Left renal cortex interstitium (tissue), 4 donors: ENCODE measurements at regions not wholly inside any gene's neighbourhood (a gene's known extent, or its start where the extent isn't known, plus 50 kb on each side); places are given as distances from the start of the nearest gene placed in this dataset.
A peak's percentile ranks its signal among the peaks of the same experiment; 100 is the strongest.
"Not testable (repeated sequence)": the region's sequence is repeated elsewhere in the genome, so short reads cannot be mapped to it uniquely, and the experiment has no call there.

ENCODE experiments used
- DNase-seq, 4 donors: peaks; one replicate each; pipeline ENCODE4 v3.0.0-alpha.2; 2013; ENCODE audit warnings: low read depth in 4 of 4, low spot score in 2 of 4, missing footprints in 1 of 4

DNA sequence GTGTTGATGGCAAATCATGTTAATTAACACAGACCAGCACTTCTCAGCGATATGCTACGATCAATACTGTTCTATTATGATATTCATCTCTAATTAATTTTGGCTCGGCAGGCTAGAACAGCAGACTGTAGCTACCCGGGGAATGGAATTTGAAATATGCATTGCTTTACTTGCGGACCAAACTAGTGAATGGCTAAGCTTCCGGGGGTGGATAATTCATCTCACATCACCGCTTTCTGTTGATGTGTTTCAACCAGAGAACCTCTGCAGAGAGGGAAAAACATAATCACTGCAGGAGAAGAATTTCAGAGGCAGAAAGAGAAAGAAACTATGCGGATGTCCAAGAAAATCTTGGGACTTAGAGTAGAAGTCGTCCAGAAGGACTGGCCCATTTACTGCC is 490.9 kb downstream of the STK39 start:
- peak in 1 of 4 donors; percentile 19 for DNase-seq

DNA sequence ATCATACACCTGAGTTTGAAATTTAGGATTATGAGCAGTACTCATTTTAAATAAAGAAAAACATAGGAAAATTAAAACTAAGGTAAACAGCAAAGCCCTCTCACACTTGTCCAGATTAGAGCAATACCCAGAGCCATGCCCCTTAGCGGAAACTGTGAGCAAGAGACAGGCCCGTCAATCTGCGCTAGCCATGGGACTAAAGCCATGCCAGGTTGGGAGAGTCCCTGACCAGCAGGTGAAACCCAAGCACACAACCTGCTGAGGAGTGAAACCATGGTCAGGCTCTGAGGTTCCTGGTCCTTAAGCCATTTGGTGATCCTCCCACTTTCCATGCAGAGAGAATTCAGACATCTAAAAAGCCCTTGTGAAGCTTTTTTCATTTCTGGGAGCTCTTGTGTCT is 494.3 kb downstream of the STK39 start:
- no peak for DNase-seq

DNA sequence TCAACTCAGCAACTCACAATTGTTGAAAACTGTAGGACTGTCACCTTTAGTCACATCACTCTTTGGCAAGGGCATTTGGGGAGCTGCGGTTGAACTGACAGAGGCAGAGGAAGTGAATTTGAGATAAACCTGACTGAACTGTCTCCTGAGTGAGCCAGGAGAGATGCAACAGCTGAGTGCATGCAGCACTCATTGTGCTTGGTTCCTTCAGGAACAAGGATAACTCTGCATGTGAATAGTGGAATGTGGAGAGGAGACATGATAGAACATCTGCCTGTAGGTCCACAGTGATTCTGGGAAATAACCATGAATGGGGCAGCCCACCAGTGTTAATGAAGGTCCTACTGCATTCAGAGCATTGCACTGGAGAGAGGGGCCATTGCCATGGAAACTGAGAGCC is 494.7 kb downstream of the STK39 start:
- no peak for DNase-seq

DNA sequence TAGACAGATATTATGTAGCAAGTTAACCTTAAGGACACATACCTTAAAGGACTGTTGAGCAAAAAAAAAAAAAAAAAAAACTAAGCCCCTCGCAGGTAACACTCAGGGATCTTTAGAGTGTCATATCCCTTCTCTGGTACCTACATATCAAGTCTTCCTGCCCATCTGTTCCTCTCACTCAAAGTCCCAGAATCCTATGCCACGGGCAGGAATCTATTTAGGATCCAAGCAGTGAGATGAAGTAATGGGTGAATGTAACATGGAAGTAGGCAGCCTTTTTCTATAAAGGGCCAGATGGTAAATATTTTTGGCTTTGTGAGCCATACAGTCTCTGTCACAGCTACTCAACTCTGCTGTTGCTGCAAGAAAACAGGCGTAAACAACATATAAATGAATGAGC is 496.7 kb downstream of the STK39 start:
- no peak for DNase-seq

DNA sequence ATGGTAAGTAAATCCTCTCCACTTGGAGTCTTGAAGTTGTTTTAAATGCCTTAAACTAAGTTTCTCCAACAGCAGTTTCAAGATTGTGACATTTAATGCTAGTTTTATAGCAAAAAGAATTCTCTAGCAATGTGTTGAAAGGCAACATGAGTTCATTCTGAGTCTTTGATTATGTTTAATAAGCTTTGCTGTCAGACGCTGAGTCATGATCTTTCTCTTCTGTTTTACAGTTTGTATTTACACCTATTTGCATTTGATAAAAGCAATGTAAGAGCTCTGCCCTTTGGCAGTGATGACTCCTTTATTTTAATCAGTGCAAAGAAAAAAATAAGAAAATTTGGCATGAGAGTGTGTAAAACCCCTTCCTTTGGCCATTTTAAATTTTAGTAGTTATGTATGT is 497.7 kb downstream of the STK39 start:
- no peak for DNase-seq

DNA sequence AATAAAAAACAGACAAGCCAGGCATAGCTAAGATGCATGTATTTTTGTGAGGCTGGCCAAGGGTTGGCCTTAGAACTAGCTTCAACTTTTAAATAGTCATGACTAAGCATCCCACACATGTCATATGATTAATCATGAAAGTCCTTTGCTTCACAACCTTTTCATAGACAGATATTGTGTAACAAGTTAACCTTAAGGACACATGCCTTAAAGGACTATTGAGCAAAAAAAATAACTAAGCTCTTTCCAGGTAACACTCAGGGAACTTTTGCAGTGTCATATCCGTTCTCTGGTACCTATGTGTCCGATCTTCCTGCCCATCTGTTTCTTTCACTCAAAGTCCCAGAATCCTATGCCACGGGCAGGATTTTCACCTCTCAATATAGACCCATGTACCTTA is 498.4 kb downstream of the STK39 start:
- no peak for DNase-seq

DNA sequence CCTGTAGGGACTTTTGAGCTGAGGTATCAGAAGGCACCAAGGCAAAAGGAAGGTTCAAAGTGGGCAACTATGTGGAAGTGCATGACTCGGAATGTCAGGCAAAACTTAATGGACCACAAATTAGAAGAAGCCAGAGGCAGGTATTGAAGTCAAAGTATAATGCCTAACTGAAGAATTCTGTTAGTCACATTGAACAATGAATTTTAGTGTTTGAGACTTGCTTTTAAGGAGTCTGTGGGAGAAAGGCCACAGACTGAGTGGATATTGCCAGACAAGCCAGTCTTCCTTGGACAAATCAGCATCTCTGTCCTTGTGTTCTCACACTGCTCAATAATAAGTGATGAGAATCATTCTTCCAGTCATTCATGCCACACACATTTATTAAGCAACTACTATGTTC is 498.9 kb downstream of the STK39 start:
- no peak for DNase-seq

DNA sequence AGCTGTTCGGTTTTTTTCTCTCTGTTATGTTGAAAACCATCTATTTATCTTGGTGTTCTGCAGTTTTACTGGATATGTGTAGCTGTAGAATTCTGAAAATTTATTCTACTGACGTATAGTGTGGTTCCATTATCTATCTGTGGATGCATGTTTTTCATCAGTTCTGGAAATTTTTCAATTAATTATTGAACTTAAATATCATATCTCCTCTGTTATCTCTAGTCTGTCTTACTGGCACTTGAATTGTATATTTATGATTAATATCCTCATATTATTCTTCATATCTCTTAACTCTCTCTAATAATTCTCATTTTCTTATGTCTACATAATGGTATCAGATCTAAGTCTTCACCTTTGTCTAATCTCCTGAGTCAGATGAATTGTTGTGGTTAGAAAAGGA is 501.7 kb downstream of the STK39 start:
- no peak for DNase-seq

DNA sequence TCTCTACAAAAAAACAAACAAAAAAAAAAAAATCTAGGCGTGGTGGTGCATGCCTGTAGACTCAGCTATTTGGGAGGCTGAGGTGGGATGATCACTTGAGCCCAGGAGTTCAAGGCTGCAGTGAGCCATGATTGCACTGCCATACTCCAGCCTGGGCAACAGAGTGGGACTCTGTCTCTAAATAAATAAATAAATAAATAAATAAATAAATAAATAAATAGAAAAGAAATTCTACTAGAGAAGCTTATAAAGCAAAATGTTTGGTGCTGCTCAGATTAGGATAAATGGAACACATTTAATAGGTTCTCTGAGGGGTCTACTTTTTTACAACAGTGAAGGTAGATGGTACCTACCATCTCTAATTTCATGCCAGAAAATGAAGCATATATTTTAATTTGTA is 507.5 kb downstream of the STK39 start:
- DNase-seq = not testable (repeated sequence)

DNA sequence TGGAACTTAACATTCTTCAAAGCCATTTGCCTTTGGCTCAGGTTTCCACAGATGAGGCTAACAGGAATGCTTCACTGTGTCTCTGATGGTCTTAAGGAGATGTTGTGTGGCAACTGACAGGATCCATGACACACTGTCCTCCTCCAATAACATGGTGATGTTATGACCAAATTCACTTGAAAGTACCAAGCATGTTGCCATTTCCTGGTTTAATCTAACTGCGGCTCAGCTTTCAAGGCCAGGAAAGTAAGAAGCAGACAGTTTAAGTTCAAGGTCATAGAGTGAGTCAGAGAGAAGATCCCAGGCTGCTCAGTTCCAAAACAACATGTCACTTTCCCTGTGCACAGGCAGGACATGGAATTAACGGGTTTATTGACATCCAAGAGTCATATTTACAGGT is 513.6 kb downstream of the STK39 start:
- peak in 1 of 4 donors; percentile 12 for DNase-seq

DNA sequence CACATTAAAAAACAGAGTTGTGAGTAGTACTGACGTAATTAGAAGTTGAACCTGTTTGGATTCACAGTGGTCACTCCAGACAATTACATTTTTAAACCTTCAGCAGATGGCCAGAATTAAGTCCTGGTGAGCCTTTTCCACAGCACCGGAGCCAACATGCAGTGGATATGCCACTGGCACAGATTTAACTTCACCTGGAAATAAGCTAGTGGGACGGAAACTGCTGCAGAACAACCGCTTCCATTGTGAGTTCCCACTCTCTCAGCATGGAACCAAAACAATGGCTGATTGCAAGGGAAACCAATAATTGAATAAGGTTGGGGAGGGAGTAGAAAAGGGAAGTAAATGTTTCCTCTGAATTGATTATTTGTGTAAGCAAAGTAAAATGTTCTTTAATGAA is 515.1 kb downstream of the STK39 start:
- no peak for DNase-seq

DNA sequence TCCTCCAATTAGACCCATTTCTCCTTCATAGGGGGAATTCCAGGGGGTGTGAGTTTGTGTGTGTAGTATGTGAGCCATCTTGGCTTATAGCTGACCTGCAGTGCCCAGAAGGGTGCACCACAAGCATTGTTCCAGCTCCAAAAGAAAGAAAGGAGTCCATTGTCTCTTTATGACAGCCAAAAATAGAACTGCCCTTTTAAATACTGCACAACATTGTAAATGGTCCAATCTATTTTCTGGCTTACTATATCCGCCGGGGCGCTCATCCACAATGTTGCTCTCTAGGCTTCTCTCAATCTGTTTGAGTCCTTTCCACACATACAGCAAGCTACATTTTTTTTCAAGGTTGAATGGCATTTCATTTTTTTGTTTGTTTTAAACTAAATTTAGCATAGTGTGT is 517.5 kb downstream of the STK39 start:
- DNase-seq = no peak

DNA sequence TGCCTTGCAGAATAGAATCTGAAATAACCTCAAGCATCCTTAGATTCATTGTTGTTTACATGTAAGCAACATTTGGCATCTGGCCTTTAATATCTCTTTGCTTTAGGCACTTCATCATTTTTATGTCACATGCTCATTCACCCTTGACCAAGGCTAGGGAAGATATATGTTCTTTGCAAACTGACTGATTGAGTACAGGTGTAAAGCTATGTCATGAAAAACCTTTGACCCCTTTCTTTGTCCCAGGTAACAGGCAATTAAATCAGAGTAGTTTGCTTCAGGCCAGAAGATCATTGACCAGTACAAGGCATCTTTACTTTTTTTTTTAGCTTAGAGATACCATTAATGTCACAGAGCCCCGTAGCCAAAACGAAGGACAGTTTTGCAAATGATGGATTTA is 520.6 kb downstream of the STK39 start:
- no peak for DNase-seq

DNA sequence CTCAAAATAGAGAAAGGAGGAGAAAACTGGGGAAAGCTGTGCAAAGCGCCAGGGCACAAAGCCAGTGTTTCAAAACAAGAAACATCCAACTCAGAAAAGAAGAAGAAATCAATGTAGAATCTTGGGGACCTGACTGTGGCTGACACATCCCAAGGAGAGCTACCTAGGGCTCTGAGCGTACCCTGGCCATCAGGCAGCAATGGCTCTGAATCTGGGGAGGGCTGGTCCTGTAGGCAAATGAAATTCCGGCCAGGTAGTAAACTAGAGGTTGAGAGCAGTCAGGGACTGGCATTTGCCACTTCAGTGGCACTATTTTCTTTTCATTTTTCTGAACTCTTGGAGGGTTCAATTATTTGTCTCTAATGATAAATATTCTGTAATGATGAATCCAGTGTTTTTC is 525.8 kb downstream of the STK39 start:
- no peak for DNase-seq

DNA sequence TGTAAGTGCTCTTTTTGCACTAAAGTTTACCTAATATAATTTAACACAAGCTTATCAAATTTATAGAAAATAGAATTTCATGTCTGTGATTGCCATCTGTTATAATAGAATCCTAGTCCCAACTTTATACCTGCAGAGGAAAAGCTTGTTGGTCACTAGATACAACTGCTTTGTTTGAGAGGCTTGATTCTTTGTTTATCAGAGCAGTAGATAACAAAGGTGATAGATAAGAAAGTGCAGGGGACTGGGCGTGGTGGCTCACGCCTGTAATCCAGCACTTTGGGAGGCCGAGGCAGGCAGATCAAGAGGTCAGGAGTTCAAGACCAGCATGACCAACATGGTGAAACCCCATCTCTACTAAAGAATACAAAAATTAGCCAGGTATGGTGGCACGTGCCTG is 528.0 kb downstream of the STK39 start:
- no peak for DNase-seq

DNA sequence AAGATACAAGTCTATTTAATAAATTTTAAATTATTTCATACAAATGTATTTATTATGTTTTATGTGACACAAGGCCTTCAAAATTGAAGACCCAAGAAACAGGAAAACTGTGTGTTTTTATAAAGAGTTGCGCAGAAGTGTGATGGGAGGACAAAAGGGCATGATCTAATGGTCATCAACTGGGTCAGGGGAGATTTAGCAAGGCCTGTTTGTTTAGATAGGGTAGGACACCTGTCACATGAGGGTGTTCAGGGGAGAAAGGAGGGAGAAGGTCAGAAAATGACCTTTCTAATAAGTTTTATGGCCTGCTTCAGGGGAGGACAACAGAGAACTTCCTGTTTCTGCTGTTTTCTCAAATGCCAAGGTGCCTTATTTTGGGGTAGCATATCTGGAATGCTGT is 528.8 kb downstream of the STK39 start:
- no peak for DNase-seq

DNA sequence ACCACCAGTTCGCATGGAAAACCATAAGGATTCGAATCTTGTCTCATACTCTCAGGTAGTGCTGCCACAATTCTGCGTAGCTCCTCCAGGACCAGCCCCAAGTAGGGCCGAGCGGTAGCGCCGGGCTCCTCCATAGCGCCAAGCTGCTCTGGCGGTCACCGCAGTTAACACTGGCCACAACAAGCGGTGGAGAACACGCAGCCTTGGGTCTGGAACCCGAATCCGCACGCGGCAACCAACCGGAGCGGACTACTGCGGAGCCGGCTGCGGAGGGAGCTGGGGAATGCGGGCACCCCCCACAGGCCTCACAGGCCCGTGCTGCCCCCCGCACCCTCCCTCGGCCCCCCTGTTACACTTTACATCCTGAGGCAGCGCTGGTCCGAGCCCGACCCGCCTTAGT is 531.5 kb downstream of the STK39 start:
- DNase-seq = no peak

DNA sequence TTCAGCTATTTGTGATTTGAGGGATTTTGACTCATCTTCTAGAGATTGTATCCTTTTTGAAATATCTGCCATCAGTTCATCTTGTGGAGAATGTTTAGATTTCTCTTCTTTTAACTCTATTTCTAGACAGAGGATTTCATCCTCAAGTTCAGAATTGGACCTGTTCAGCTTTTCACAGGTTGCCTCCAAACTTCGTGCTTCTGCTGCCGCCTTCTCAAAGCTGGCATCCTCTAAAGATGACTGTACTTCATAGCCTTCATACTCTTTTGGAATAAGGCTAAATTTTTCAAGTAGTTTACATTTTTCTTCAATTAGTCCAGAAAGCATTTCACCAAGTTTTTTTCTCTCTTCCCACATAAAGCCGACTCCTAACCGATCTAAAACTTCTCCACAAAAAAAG is 531.9 kb downstream of the STK39 start:
- not testable (repeated sequence) for DNase-seq

DNA sequence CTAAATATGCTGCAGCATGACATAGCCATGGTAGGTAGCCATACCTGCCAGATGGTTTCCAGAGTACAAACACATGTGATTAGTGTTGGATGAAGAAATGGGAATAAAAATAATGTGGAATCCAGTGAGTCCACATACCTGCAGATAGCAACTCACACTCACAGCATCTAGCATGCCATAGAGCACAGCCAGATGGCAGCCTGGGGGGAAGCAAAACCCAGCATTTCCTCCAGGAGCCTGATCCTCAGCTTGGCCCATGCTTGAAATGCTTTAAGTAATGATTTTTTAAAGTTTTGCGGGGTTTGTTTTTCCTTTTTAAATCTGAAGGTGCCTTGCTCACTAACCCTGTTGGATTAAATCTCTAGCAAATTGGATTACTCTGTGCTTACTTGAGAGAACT is 535.1 kb downstream of the STK39 start:
- no peak for DNase-seq

DNA sequence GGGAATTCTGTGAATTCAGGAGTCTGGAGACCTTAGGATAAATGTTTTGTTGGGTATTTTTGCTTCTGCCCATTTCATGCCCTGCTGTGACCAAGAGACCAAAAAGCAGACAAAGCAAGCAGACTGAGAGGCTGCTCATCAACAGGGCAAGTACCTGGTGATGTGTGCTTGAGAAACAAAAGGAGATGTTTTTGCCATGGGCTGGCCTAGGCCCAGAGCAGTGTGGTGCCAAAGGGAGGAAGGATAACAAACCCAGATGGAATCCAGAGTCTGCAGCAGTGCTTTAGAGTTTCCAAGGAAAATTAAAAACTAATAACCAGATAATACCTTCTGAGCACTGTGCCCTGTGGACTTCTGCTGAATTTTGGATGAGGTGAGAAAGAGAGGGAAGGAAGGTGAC is 538.4 kb downstream of the STK39 start:
- no peak for DNase-seq

DNA sequence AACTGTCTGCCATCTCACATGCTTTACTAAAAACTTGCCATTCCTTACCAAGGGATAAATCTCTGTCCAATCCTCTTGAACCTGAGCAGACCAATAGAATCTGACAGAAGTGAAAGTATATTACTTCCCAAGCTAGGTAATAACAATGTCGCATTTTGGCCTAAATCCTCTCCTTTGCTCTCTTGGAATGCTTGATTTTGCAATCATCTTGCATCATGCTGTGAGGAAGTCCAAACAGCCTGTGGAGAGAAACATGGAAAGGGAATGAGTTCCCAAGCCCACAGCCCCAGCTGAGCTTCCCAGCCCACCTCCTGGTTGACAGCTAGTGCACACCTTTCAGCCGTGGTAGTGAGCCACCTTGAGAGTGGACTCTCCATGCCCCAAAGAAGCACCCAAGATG is 540.6 kb downstream of the STK39 start:
- no peak for DNase-seq

DNA sequence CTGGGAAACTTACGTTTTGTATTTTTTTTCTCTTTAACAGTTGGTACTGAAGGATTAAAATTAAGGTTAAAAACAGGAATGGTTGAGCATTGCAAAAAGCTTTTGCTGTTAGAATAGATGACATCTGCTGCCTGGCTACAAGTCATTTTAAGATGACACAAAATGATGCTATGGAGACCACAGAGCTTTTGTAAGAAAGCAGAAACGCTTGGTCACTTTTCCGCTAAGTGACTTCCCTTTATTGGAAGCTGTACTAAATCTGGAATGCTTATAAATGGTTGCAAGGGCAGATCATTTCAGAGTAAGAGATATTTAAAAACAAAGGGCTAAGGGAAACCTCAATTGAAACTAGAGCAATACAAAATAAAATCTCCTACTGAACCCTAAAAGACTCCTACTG is 544.0 kb downstream of the STK39 start:
- no peak for DNase-seq

DNA sequence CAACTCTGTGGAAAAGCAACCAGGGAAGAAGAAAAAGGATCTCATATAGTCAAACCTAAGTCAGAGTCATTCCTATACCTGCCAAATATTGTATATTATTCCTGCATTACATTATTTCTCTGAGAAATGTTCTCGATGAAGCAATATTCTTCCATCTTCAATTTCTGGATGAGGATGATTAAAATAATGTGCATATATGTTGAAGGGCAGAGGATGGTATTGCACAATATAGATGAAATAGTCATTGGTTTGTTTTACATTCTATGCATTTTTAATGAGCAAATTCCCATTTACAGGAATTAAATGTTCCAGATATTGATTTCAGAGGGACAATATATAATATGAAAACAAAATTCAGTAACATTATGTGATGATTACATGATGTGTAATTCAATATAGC is 545.2 kb downstream of the STK39 start:
- DNase-seq = no peak

DNA sequence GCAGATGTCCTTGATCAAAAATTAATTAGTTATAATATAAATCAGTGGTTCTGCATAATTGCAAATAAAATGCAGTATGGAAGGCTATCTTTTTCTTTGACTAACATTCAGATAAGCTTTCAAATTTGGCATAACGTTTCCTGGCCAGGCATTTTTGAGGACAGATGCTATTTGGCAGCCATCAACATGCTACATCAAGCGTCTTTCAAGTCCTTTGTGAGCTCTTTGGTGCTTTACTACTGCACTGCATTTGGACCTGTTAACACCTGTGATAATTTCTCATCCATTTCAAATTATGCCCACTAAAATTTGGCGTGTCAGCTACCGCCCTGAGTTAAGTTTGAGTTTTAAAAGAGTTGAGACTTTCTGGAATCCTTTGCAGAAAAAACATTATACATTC is 545.7 kb downstream of the STK39 start:
- no peak for DNase-seq
